Kidney tubule cell (primary cell): ENCODE measurements at regions not wholly inside any gene's neighbourhood (a gene's known extent, or its start where the extent isn't known, plus 50 kb on each side); places are given as distances from the start of the nearest gene placed in this dataset.
A peak's percentile ranks its signal among the peaks of the same experiment; 100 is the strongest.

ENCODE experiments used
- DNase-seq: peaks from one replicate; pipeline ENCODE4 v3.0.0-alpha.2; 2018; ENCODE audit warnings: low spot score

DNA sequence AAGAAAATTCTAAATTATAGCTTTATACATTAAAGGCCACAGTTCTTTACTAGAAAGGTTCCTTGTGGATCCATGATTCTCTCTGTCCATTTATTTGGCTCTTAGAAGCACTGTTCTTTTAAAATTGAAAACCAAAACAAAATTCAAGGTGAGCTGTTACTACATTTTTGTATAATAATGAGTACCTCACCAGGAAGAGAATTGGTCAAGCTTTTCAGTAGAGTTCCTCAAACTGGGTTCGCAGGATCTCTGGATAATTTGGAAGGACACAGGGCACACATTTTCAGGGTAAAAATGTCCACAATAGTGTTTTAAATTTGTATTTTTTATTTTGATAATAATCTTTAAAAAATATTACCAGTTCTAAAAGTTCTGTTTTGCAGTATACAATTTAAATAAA lies 93.0 kb downstream of the PPP1R3A start:
- no peak for DNase-seq

DNA sequence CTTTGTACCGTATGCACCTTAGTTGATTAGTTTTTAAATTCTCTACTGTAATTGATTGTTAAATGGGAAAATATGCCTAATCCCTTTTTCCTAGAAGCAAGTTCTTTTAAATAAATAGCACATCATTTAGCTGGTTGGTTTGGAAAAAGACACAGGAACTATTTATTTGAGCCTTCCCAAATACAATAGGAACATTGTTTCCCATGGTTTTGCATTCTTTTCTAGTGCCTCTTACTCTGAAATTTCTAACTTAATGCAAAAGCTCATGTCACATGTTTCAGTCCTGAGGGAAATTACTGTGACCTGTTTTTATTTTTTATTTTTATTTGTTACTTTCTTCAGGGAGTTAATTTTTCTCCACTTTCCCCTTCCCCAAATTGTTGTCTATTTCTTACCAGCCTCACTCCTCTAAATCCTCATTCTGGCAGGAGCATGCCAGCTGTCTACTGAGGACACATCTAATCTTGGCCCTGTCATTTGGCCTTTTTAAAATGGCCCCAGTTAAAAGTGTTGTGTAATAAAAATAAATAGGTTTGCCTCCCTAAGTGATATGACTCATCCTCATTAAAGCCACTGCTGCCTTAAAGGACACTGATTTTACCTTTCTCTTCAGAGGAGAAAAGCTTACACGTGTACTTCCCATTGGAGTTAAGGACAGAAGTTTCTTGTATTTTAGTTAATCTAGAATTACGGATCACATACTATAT lies 94.5 kb downstream of the PPP1R3A start:
- DNase-seq, result no peak

DNA sequence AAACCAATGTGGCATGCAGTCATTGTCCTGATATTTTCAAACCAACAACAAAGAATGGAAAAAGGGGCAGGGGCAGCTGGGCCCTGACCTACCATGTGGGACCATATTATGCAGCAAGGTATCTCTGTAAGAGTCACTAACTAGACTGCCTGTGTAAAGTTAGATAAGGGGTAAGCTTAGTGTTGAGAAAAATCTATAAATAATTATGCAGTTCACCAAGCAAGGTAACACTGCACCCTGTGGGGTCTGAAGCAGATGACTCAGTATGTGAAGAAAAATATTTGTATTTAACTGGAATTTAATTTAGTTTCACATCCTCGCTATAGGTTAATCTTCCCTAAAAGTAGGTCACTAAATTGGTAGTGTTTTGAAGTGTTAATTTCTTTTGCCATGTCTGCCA lies 99.3 kb downstream of the PPP1R3A start:
- peak; percentile 14 for DNase-seq

DNA sequence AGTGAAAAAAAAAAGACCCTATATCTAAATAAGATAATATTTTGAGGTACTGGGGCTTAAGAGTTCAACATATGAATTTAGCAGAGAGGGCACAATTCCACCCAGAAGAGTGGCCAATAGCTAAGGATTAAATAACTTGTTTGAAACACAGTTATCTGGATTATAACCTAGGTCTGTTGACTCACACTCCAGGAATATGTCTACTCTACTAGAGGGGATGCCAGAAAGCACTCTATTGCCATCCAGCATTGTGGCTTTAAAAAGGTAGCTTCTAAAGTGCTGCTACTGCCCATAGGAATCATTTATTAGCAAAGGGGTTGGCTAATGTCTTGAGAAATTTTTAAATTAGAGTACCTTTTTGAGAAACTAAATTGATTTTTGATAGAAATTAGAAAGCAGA lies 102.2 kb downstream of the PPP1R3A start:
- DNase-seq, result no peak

DNA sequence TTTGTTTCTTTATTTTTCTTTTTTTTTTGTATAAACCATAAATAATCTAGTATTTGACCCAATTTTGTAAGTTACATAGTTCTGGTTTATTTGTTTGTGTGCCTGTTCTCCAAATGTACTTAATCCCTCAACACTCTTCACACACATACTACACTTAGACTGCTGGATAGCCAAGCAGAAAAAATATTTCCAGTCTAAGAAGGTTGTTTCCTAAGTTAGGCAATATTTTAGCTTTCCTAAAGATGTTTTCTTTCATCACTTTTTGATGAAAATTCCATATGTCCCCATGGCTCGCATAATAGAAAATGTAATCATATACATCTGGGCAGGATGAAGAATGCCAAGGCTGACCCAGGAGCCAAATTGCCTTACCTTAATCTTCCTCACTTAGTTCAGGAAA lies 105.3 kb downstream of the PPP1R3A start:
- no peak for DNase-seq

DNA sequence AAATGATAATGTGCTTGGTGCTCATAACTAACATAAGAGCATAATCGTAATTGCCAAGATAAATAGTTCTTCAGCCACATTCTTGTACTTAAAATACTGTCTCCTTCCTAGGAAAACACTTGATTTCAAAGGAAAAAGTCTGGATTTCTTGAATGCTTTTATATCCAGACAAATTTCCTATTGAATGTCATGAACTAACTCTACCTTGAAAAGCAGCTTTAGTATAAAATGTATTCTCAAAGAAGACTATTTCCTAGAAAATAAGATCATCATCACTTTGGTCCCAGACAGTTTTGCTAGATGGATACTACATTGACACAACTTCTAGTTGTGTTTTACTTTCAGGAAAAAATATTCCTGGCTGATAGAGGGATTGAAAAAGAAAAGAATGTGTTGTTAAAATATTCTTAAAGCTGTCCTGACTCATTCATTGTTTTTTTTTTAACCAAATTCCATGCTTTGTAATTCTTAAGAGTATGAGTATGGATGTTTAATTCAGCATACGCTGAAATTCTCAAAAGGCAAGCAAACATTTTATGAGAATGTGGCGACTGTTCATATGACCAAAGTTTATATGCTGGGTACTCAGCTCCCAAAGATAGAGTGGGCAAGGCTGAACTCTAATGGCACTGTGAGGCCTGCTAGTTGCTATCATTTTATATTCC lies 106.1 kb downstream of the PPP1R3A start:
- DNase-seq, result no peak

DNA sequence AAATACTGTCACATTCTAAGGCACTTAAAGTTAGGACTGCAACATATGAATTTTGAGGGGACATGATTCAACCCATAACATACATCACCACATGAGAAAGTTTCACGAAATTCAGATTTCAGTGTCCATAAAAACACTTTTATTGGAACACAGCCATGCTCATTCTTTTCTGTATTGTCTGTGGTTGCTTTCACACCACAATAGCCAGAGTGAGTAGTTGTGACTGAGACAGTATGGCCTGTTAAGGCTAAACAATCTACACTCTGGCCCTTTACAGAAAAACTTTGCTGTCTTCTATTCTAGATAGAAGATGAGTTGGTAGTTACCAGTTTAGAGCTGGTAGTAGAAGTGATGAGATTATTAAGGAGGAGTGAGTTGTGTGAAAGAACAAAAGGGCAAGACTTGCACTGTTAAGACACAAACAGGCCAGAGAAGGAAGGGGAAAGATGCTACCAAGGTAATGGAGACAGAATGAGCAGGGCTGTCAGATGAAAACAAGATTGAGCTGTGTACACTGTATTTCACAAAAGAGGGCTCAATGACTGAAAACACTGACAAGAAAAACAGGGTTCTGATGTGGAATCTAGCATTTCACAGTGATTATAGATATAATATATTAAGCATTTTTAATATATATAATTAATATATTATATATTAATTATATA lies 108.6 kb downstream of the PPP1R3A start:
- DNase-seq, result no peak

DNA sequence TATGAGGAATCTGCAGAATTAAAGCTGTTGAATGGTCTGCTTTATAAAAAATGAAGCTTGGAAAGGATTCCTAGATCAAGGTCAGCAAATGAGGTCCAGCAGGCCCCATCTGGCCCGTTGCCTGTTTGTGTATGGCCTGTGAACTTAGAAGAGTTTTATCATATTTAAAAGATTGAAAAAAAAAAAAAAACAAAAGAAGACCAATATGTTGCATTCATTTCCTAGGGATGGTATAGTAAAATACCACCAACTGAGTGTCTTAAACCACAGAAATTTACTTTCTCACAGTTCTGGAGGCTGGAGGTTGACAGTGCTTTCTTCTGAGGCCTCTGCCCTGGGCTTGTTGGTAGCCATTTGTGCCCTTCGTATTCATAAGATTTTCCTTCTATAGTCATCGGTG lies 109.2 kb downstream of the PPP1R3A start:
- no peak for DNase-seq

DNA sequence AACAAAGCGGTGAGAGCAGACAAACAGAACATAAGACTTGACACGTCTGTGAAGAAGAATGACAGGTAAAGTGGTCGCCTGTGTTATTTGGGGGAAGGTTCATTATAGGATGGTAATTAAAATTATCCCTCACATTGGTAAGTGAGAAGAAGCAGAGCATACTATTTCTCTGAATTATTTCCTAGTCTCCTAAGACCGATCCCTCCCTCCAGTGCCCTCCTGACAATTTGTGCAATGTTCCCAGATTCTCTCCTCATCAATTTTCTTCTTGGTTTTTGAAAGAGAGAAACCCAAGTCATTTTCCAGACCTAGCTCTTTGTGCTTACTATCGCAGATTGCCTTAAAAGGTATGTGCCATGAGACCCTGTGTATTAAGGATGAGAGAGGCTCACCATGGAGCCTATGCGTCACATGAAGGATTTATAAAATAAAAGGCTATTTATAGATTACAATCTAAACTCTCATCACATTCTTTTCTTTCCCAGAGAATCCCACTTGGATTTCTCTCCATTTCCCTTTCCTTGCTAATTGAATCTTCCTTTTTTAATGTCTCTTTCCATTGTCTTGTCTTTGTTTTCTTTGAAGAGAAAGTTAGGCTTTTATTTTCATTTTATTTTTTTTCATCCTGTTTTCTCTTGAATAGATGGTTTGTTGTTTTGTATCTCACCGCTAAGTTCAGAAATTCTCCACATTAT lies 112.0 kb downstream of the PPP1R3A start:
- no peak for DNase-seq

DNA sequence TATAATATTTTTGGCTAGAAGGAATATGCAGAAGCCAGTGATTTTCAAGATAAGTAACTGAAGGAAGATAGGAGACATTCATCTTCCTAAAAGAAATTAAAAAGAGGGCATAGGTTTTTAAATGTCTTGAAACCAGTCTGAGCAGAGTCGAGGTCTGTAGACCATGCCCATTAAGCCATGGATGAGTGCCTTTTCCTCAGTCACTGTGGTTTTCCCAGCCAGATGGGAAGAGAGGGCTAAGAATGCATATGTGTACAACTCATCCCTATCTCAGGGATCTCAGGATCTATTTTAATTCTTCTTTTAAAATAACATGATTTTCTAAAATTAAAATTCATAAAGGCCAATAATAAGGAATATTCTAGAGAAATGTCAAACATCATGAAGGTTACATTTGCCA lies 112.8 kb downstream of the PPP1R3A start:
- DNase-seq, result peak; percentile 48

DNA sequence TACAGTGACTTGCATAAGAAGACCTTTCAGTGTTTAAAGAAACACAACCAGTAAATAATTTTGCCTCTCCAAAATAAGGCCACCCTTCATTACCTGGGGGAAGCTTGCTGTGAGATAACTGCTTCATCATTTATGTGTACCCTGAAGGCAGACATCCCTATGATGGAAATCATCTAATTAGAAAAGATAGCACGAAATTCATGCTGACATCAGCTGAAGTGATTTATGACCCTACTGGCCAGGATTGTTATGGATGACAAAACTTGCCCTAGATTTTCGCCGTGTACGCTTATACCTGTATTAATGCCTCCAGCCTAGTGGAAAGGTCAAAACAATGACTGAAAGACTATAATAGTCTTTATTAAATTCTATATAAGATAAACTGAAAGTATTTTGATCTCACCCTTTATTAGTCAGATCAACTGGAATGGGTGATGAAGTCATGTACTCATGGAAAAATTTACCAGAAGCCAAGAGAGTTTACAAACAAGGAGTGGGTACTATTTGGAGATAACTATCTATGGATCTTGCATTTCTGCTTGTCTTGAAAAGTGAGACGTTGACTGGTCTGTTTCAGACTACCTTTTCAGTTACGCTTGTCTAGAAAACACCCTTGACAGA lies 114.2 kb downstream of the PPP1R3A start:
- DNase-seq, result no peak

DNA sequence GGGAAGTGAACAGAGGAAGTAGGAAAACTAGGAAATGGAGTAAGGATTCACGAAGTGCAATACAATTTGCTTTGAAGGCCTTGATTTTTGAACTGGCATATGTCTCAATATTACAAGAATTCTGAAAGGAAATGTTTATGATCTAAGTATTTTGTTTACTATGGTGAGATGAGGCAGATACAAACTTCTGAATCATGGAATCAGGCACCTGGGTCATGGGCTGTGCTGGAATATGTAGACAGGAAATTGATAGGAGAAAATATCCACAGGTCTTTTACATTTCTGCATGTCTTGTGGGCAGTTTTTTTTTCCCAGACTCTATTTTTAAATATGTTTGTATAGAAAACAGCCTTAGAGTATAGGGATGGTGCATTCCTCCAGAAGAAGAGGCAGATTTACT lies 117.1 kb downstream of the PPP1R3A start:
- DNase-seq, result no peak

DNA sequence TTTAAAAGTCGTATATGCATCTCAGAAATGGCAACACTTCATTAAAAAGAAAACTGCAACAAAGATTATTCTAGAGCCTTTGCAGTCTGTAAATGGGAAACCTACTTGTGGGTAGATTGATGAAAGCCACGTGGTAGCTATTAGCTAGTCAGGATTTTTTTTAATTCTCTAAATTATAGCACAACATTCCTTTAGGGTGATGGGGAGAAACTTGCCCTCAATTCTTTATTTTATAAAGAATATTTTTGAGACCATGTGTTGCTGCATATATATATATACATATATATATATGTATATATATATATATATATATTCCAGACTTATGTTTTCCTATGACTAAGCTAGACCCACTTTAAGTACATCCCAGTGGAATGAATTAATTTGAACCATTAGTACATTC lies 118.0 kb downstream of the PPP1R3A start:
- no peak for DNase-seq

DNA sequence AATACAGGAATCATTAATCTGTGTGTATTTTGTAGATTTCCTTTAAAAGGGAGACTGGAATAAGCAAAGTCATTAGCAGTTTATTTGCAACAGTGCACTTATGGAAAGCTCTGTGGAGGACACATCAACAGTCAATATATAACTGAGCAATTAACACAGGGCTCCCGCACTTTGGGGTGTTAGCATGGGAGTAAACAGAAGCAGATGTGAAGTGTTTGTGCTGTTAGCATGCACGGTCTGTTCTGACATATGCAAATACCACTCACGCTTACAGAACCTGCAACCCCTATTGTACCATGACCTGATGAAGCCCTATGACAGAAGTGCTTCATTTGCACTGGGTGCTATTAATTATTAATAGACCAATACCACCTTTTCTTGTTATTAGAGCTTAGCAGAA lies 118.9 kb downstream of the PPP1R3A start:
- DNase-seq, result peak; percentile 15

DNA sequence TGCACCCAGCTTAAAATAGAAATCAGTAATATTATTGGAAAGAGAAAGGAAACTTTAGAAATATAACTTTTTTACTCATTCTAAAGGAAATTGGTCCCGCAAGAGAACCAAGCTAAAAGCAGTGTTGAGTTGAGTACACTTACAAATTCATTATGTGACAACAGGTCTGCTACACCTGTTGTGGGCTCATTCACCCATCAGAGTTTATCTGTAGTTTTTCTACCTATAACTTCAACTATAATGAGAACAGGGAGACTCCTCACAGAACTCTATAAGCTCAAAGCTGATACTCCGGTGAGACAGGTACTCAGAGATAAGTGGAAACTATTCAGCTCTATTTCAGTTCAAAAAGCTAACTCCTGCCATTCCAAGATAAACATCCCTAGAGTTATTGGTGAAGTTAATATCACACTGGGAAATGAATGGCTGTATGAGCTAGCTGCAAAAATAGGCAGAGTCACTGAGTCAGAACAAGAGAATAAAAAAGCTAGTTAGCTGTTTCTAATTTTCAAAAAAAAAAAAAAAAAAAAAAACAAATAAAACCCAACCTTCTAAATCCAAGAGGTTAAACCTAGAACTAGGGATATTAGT lies 121.3 kb downstream of the PPP1R3A start:
- peak; percentile 37 for DNase-seq

DNA sequence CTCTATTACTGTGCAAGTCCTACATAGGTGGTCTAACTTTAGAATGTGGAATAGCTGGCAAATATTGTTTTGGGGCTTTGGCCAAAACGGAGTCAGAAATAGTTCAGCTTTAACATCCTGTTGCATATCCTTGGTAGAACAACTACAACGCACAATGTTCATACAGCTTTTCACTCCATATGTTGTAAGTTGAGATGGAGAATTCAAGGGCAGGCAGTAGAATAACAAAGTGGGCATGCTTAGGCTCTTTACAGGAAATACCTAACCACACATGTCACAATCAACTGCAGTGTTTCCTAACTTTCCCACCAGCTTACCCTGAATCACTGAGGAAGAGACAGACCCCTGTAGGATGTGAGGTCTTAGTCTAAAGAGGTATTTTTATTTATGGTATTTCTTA lies 122.3 kb downstream of the PPP1R3A start:
- DNase-seq, result peak; percentile 53

DNA sequence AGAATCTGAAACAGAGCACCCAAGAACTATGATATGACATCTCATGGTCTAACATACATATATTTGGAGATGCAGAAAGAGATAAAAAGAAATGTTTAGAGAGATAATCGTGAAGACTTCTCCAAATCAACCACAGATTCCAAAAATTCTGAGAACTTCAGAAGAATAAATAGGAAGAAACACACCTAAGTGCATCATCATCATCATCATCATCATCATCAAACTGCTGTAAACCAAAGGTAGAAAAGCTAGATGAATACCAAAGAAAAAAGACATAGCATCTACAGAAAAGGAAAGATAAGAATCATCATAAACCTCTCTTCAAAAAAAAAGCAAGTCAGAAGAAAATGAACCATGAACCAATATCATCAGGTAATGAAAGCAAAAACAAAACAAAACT lies 124.2 kb downstream of the PPP1R3A start:
- no peak for DNase-seq

DNA sequence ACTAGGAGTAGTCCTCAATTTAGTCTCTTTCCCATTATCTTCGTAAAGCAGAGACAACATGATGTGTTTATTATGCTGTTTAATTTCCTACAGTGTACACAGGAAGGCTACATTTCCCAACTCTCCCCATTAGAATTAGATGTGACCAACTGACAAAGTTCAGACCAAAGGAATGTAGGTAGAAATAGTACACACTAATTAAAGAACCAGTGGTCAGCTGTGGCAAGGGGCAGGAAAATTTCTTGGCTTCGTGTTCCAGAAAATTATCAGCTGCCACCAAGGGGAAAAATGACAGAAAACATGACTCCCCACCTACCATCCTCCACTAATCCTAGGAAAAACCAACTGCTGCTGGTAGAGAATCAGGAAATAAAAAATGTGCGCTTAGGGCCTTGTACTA lies 125.6 kb downstream of the PPP1R3A start:
- no peak for DNase-seq

DNA sequence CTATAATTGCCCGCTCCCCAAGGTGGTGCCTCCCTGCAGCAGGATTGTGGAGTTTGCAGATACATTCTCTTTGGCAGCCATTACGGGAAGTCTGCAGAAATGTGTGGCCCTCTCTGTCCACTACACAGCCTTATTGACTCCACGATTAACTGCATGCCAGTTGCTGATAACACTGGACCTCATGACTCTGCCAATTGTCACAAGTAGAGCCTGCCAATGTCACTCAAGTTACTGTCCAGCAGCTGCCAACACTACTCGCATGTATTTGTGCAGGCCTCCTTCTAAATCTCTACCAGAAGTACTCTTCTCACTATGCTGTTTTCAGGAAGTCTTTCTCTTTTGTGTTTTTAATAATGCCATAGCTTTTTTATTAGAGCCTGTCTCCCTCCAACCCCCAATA lies 128.8 kb downstream of the PPP1R3A start:
- no peak for DNase-seq

DNA sequence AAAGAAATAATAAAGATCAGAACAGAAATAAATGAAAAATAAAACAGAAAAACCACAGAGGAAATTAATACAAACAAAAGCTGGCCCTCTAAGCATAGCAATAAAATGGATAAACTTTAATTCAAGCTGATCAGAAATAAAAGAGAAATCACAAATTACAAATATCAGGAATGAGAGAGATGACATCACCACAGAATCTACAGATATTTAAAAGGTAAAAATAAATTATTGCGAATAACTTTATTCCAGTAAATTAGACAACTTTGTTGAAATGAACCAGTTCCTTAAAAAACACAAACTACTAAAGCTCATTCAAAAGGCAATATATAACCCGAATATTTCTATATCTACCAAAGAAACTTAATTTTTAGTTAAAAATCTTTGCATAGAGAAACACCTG lies 131.7 kb downstream of the PPP1R3A start:
- DNase-seq, result no peak

DNA sequence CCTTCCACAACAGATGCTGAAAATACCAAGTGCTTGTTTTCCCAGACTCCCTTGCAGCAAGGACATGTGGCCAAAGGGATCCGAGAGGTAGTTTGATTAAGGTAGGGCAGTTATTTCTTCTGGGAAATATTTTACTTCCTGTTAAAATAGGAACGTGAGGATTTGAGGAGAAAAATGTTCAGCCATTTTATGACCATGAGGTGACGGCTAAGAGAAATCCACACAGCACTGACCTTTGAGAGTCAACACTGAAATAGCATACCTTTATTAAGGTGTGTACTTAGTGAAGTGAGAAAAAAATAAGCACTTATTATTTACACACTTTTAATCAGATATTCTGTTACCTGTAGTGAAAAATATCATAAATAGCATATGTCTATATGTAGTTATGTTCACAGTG lies 133.9 kb downstream of the PPP1R3A start:
- no peak for DNase-seq

DNA sequence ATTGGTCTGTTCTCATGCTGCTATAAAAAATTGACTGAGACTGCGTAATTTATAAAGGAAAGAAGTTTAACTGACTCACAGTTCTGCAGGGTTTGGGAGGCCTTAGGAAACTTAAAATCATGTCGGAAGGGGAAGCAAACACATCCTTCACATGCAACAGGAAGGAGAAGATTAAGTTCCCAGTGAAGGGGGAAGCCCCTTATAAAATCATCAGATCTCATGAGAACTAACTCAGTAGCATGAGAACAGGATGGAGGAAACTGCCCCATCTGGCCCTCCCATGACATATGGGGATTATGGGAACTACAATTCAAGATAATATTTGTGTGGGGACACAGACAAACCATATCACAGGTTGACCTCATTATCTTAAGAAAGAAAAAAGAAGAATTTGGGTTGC lies 134.5 kb downstream of the PPP1R3A start:
- no peak for DNase-seq
